22Rv1 (cell line): ENCODE measurements at regions not wholly inside any gene's neighbourhood (a gene's known extent, or its start where the extent isn't known, plus 50 kb on each side); places are given as distances from the start of the nearest gene placed in this dataset.
"Not testable (repeated sequence)": the region's sequence is repeated elsewhere in the genome, so short reads cannot be mapped to it uniquely, and the experiment has no call there.

Source experiments
- CTCF ChIP-seq: fragments of 450-650 bp; IDR thresholded peaks from 2 replicates; pipeline ENCODE4 v1.5.1; 2017; ENCODE audit warnings: mild to moderate bottlenecking
- ZFX ChIP-seq: fragments of 450-650 bp; IDR thresholded peaks from 2 replicates; pipeline ENCODE4 v1.6.1; 2017; ENCODE audit warnings: antibody characterized with exemption, borderline replicate concordance

- TF ChIP-seq CTCF, ZFX: not testable (repeated sequence)
Observed at GRCh38 chr4:189846094-189846493, 94.6 kb upstream of the FRG1 start.
